HEK293 (cell line): ENCODE measurements at regions not wholly inside any gene's neighbourhood (a gene's known extent, or its start where the extent isn't known, plus 50 kb on each side); places are given as distances from the start of the nearest gene placed in this dataset.

Experiments used
- CTCF ChIA-PET: fragments of 350-600 bp; formaldehyde crosslinking; extraction: SDS; loops from one replicate; lab custom pipeline; 2021; ENCODE audit warnings: antibody characterized with exemption; lab: Yijun Ruan, JAX
- POLR2A ChIA-PET: fragments of 300-600 bp; formaldehyde crosslinking; extraction: SDS; loops from one replicate; lab custom pipeline; 2020; ENCODE audit warnings: antibody characterized with exemption, inconsistent platforms; lab: Yijun Ruan, JAX
- H3K27ac ChIP-seq: fragments of 200-500 bp; sonication (Bioruptor generic); 2 replicates; pipeline ENCODE4 v1.5.1; 2014; ENCODE audit warnings: low read depth, low read length, control low read depth, inconsistent platforms; ENCODE audit errors: extremely low read depth
- H3K36me3 ChIP-seq, 2 experiments: fragments of 200-500 bp in 1 of 2; sonication (Bioruptor generic) in 1 of 2; 1 replicate in 1 of 2; 2 replicates in 1 of 2; pipeline ENCODE4 v1.5.1; 2014 to 2017; ENCODE audit warnings: inconsistent platforms in 2 of 2, low read length in 2 of 2; ENCODE audit not compliant: control insufficient read depth in 2 of 2, insufficient read depth in 1 of 2
- H3K4me1 ChIP-seq: fragments of 200-500 bp; sonication (Bioruptor generic); 2 replicates; pipeline ENCODE4 v1.5.1; 2014; ENCODE audit warnings: mild to moderate bottlenecking, low read length, inconsistent platforms; ENCODE audit not compliant: control insufficient read depth, insufficient read depth
- H3K4me3 ChIP-seq: 2 replicates; pipeline ENCODE4 v1.5.1; 2011; ENCODE audit warnings: low read depth, mild to moderate bottlenecking, control low read depth, low read length, moderate library complexity
- H3K9me3 ChIP-seq: fragments of 200-500 bp; sonication (Bioruptor generic); 2 replicates; pipeline ENCODE4 v1.5.1; 2014; ENCODE audit warnings: low read depth, low read length, inconsistent platforms; ENCODE audit not compliant: control insufficient read depth, insufficient read depth
- KLF1 ChIP-seq: fragments of 450-650 bp; formaldehyde crosslinking; IDR thresholded peaks from 2 replicates; pipeline ENCODE4 v1.5.1; 2016; ENCODE audit warnings: missing biosample characterization, missing genetic modification characterization
- MEIS1 ChIP-seq: sonication (generic); formaldehyde crosslinking; IDR thresholded peaks from 2 replicates; pipeline ENCODE4 v1.8.1; 2022; ENCODE audit warnings: missing genetic modification reagents, mild to moderate bottlenecking, borderline replicate concordance
- PRDM1 ChIP-seq: fragments of 450-650 bp; formaldehyde crosslinking; IDR thresholded peaks from 2 replicates; pipeline ENCODE4; 2016; ENCODE audit warnings: missing biosample characterization, missing genetic modification characterization
- RBAK ChIP-seq: fragments of 450-650 bp; formaldehyde crosslinking; IDR thresholded peaks from 2 replicates; pipeline ENCODE4 v1.5.1; 2016; ENCODE audit warnings: missing biosample characterization, missing genetic modification characterization
- ZBTB17 ChIP-seq: fragments of 450-650 bp; formaldehyde crosslinking; IDR thresholded peaks from 2 replicates; pipeline ENCODE4 v1.5.1; 2016; ENCODE audit warnings: missing biosample characterization, missing genetic modification characterization
- ZIC2 ChIP-seq: fragments of 450-650 bp; formaldehyde crosslinking; IDR thresholded peaks from 2 replicates; pipeline ENCODE4 v1.5.1; 2016; ENCODE audit warnings: missing biosample characterization, missing genetic modification characterization
- ZNF121 ChIP-seq: fragments of 450-650 bp; formaldehyde crosslinking; IDR thresholded peaks from 2 replicates; pipeline ENCODE4 v1.5.1; 2016; ENCODE audit warnings: missing biosample characterization, missing genetic modification characterization
- ZNF202 ChIP-seq: fragments of 450-650 bp; formaldehyde crosslinking; IDR thresholded peaks from 2 replicates; pipeline ENCODE4 v1.5.1; 2016; ENCODE audit warnings: missing biosample characterization, missing genetic modification characterization, borderline replicate concordance
- ZNF214 ChIP-seq: fragments of 450-650 bp; formaldehyde crosslinking; IDR thresholded peaks from 2 replicates; pipeline ENCODE4 v1.5.1; 2017; ENCODE audit warnings: missing biosample characterization, mild to moderate bottlenecking, missing genetic modification characterization, borderline replicate concordance
- ZNF621 ChIP-seq: fragments of 450-650 bp; formaldehyde crosslinking; IDR thresholded peaks from 2 replicates; pipeline ENCODE4 v1.5.1; 2017; ENCODE audit warnings: missing biosample characterization, missing genetic modification characterization
- ZNF626 ChIP-seq: fragments of 450-650 bp; sonication (Bioruptor Pico); formaldehyde crosslinking; IDR thresholded peaks from 2 replicates; pipeline ENCODE4 v1.5.1; 2018; ENCODE audit warnings: missing biosample characterization, missing genetic modification characterization, inconsistent platforms
- ZNF658 ChIP-seq: fragments of 450-650 bp; formaldehyde crosslinking; IDR thresholded peaks from 2 replicates; pipeline ENCODE4; 2016; ENCODE audit warnings: missing biosample characterization, missing genetic modification characterization
- ZNF677 ChIP-seq: fragments of 450-650 bp; IDR thresholded peaks from 2 replicates; pipeline ENCODE4 v1.5.0; 2018; ENCODE audit warnings: missing biosample characterization, mild to moderate bottlenecking, missing genetic modification characterization, moderate library complexity
- ZNF747 ChIP-seq: fragments of 450-650 bp; formaldehyde crosslinking; IDR thresholded peaks from 2 replicates; pipeline ENCODE4 v1.5.1; 2016; ENCODE audit warnings: missing biosample characterization, missing genetic modification characterization
- ZSCAN16 ChIP-seq: fragments of 450-650 bp; formaldehyde crosslinking; IDR thresholded peaks from 2 replicates; pipeline ENCODE4 v1.5.1; 2016; ENCODE audit warnings: missing biosample characterization, missing genetic modification characterization
- ZXDB ChIP-seq: fragments of 450-650 bp; formaldehyde crosslinking; IDR thresholded peaks from 2 replicates; pipeline ENCODE4 v1.5.1; 2016; ENCODE audit warnings: missing biosample characterization, missing genetic modification characterization
- TF ChIP-seq, protein P1 (sequence below): fragments of 450-650 bp; formaldehyde crosslinking; IDR thresholded peaks from 2 replicates; pipeline ENCODE4 v1.5.1; 2017; ENCODE audit warnings: missing biosample characterization, missing genetic modification characterization
- TF ChIP-seq, protein P2 (sequence below): fragments of 450-650 bp; formaldehyde crosslinking; IDR thresholded peaks from 2 replicates; pipeline ENCODE4 v1.5.1; 2017; ENCODE audit warnings: missing biosample characterization, missing genetic modification characterization
- TF ChIP-seq, protein P3 (sequence below): fragments of 450-650 bp; formaldehyde crosslinking; IDR thresholded peaks from 2 replicates; pipeline ENCODE4 v1.5.1; 2016; ENCODE audit warnings: missing biosample characterization, missing genetic modification characterization
- TF ChIP-seq, protein P4 (sequence below): fragments of 450-650 bp; formaldehyde crosslinking; IDR thresholded peaks from 2 replicates; pipeline ENCODE4 v1.5.1; 2016; ENCODE audit warnings: missing biosample characterization, missing genetic modification characterization, borderline replicate concordance
- TF ChIP-seq, protein P5 (sequence below): fragments of 450-650 bp; formaldehyde crosslinking; IDR thresholded peaks from 2 replicates; pipeline ENCODE4 v1.5.1; 2016; ENCODE audit warnings: missing biosample characterization, missing genetic modification characterization
- TF ChIP-seq, protein P6 (sequence below): fragments of 450-650 bp; formaldehyde crosslinking; conservative IDR thresholded peaks from 2 replicates; pipeline ENCODE4 v1.5.1; 2016; ENCODE audit warnings: low read depth, missing biosample characterization, missing genetic modification characterization

DNA sequence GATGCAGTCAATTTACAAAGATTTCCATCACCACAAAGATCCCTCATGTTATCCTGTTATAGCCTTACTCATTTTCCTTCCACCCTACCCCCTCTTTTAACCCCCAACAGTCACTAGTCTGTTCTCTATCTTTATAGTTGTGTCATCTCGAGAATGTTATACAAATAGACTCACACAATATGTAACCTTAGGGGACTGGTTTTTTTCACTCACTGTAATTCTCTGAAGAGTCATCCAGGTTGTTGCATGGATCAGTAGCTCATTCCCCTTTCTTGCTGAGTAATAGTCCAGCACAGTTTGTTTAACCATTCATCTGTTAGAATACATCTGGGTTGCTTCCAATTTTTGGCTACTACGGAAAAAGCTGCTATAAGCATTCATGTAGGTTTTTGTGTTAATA is 121.1 kb upstream of the PDE1C start:
- no peak overlapping the region for H3K27ac ChIP-seq
- no peak overlapping the region for H3K4me3 ChIP-seq
- H3K4me1 ChIP-seq, result no peaks in the 10 kb centered on the region
- no peaks in the 10 kb centered on the region for H3K36me3 ChIP-seq
- H3K9me3 ChIP-seq, result no peaks in the 10 kb centered on the region
- ChIA-PET CTCF (interaction anchor here (0.5 kb wide), 1 partner anchor 355 kb away, joined by 3 read pairs; no protein-coding TSS in a partner anchor), POLR2A (no interaction called here)
- no peak for TF ChIP-seq KLF1 (tag by site-specific recombination)
- no peak for TF ChIP-seq PRDM1 (tag by site-specific recombination)
- TF ChIP-seq ZBTB17 (tag by site-specific recombination), result no peak
- TF ChIP-seq ZNF202 (tag by site-specific recombination), result no peak
- TF ChIP-seq, protein P1, sequence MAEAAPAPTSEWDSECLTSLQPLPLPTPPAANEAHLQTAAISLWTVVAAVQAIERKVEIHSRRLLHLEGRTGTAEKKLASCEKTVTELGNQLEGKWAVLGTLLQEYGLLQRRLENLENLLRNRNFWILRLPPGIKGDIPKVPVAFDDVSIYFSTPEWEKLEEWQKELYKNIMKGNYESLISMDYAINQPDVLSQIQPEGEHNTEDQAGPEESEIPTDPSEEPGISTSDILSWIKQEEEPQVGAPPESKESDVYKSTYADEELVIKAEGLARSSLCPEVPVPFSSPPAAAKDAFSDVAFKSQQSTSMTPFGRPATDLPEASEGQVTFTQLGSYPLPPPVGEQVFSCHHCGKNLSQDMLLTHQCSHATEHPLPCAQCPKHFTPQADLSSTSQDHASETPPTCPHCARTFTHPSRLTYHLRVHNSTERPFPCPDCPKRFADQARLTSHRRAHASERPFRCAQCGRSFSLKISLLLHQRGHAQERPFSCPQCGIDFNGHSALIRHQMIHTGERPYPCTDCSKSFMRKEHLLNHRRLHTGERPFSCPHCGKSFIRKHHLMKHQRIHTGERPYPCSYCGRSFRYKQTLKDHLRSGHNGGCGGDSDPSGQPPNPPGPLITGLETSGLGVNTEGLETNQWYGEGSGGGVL (tag by site-specific recombination), result no peak
- no peak for TF ChIP-seq ZNF658 (tag by site-specific recombination)
- TF ChIP-seq, protein P2, sequence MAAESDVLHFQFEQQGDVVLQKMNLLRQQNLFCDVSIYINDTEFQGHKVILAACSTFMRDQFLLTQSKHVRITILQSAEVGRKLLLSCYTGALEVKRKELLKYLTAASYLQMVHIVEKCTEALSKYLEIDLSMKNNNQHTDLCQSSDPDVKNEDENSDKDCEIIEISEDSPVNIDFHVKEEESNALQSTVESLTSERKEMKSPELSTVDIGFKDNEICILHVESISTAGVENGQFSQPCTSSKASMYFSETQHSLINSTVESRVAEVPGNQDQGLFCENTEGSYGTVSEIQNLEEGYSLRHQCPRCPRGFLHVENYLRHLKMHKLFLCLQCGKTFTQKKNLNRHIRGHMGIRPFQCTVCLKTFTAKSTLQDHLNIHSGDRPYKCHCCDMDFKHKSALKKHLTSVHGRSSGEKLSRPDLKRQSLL (tag by site-specific recombination), result no peak
- TF ChIP-seq, protein P3, sequence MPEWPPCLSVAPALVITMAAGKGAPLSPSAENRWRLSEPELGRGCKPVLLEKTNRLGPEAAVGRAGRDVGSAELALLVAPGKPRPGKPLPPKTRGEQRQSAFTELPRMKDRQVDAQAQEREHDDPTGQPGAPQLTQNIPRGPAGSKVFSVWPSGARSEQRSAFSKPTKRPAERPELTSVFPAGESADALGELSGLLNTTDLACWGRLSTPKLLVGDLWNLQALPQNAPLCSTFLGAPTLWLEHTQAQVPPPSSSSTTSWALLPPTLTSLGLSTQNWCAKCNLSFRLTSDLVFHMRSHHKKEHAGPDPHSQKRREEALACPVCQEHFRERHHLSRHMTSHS (tag by site-specific recombination), result no peak
- no peak for TF ChIP-seq ZSCAN16 (tag by site-specific recombination)

DNA sequence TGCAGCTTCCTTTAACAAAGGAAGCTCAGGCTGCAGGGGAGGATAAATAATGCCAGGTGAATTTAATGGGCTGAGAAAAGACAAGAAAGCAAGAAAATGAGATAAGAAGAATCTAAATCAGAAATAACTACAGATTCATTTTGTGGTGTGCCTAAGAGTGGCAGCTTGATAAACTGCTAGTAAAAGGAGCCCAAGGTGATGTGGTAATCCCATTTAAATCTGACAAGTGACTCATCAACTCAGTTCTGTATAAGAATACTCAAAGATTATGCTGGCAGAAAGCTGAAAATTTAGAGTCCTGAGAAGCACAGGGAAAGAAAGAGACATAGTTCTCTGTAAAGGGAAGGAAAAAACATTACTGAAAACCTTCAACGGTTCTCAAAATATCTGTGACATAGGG is 109.4 kb upstream of the PDE1C start:
- Histone ChIP-seq H3K4me3 (no peak overlapping the region), H3K4me1 (no peaks in the 10 kb centered on the region), H3K9me3 (no peaks in the 10 kb centered on the region), H3K27ac (no peak overlapping the region), H3K36me3 (no peaks in the 10 kb centered on the region)
- ChIA-PET CTCF (interaction anchor here (0.7 to 1.0 kb wide), 2 partner anchors 300 to 398 kb away, joined by 3 read pairs; no protein-coding TSS in a partner anchor), POLR2A (no interaction called here)
- TF ChIP-seq, protein P4, sequence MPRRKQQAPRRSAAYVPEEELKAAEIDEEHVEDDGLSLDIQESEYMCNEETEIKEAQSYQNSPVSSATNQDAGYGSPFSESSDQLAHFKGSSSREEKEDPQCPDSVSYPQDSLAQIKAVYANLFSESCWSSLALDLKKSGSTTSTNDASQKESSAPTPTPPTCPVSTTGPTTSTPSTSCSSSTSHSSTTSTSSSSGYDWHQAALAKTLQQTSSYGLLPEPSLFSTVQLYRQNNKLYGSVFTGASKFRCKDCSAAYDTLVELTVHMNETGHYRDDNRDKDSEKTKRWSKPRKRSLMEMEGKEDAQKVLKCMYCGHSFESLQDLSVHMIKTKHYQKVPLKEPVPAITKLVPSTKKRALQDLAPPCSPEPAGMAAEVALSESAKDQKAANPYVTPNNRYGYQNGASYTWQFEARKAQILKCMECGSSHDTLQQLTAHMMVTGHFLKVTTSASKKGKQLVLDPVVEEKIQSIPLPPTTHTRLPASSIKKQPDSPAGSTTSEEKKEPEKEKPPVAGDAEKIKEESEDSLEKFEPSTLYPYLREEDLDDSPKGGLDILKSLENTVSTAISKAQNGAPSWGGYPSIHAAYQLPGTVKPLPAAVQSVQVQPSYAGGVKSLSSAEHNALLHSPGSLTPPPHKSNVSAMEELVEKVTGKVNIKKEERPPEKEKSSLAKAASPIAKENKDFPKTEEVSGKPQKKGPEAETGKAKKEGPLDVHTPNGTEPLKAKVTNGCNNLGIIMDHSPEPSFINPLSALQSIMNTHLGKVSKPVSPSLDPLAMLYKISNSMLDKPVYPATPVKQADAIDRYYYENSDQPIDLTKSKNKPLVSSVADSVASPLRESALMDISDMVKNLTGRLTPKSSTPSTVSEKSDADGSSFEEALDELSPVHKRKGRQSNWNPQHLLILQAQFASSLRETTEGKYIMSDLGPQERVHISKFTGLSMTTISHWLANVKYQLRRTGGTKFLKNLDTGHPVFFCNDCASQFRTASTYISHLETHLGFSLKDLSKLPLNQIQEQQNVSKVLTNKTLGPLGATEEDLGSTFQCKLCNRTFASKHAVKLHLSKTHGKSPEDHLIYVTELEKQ (tag by site-specific recombination), result no peak
- no peak for TF ChIP-seq ZNF747 (tag by site-specific recombination)
- no peak for TF ChIP-seq ZNF121
- no peak for TF ChIP-seq ZNF677
- no peak for TF ChIP-seq ZXDB (tag by site-specific recombination)
- TF ChIP-seq ZNF621, result no peak
- TF ChIP-seq ZIC2 (tag by site-specific recombination), result no peak
- TF ChIP-seq ZNF214 (tag by site-specific recombination), result no peak
- TF ChIP-seq, protein P5, sequence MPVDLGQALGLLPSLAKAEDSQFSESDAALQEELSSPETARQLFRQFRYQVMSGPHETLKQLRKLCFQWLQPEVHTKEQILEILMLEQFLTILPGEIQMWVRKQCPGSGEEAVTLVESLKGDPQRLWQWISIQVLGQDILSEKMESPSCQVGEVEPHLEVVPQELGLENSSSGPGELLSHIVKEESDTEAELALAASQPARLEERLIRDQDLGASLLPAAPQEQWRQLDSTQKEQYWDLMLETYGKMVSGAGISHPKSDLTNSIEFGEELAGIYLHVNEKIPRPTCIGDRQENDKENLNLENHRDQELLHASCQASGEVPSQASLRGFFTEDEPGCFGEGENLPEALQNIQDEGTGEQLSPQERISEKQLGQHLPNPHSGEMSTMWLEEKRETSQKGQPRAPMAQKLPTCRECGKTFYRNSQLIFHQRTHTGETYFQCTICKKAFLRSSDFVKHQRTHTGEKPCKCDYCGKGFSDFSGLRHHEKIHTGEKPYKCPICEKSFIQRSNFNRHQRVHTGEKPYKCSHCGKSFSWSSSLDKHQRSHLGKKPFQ (tag by site-specific recombination), result no peak
- TF ChIP-seq MEIS1 (CRISPR knock-in tag), result no peak
- TF ChIP-seq RBAK (tag by site-specific recombination), result no peak
- TF ChIP-seq ZNF626 (tag by site-specific recombination), result no peak
- TF ChIP-seq, protein P6, sequence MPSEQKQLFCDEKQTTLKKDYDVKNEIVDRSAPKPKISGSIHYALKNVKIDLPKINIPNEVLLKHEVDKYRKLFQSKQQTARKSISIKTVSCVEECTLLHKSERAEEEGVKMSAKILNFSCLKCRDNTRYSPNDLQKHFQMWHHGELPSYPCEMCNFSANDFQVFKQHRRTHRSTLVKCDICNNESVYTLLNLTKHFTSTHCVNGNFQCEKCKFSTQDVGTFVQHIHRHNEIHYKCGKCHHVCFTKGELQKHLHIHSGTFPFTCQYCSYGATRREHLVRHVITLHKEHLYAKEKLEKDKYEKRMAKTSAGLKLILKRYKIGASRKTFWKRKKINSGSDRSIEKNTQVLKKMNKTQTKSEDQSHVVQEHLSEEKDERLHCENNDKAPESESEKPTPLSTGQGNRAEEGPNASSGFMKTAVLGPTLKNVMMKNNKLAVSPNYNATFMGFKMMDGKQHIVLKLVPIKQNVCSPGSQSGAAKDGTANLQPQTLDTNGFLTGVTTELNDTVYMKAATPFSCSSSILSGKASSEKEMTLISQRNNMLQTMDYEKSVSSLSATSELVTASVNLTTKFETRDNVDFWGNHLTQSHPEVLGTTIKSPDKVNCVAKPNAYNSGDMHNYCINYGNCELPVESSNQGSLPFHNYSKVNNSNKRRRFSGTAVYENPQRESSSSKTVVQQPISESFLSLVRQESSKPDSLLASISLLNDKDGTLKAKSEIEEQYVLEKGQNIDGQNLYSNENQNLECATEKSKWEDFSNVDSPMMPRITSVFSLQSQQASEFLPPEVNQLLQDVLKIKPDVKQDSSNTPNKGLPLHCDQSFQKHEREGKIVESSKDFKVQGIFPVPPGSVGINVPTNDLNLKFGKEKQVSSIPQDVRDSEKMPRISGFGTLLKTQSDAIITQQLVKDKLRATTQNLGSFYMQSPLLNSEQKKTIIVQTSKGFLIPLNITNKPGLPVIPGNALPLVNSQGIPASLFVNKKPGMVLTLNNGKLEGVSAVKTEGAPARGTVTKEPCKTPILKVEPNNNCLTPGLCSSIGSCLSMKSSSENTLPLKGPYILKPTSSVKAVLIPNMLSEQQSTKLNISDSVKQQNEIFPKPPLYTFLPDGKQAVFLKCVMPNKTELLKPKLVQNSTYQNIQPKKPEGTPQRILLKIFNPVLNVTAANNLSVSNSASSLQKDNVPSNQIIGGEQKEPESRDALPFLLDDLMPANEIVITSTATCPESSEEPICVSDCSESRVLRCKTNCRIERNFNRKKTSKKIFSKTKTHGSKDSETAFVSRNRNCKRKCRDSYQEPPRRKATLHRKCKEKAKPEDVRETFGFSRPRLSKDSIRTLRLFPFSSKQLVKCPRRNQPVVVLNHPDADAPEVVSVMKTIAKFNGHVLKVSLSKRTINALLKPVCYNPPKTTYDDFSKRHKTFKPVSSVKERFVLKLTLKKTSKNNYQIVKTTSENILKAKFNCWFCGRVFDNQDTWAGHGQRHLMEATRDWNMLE, result no peak
